ENCODE measurements at regions not wholly inside any gene's neighbourhood (a gene's known extent, or its start where the extent isn't known, plus 50 kb on each side); places are given as distances from the start of the nearest gene placed in this dataset.

GRCh38 chr22:47295982-47296381 is 533.5 kb downstream of the TBC1D22A start:
- no peak for DNase-seq (ENCODE audit: low read depth)

DNA sequence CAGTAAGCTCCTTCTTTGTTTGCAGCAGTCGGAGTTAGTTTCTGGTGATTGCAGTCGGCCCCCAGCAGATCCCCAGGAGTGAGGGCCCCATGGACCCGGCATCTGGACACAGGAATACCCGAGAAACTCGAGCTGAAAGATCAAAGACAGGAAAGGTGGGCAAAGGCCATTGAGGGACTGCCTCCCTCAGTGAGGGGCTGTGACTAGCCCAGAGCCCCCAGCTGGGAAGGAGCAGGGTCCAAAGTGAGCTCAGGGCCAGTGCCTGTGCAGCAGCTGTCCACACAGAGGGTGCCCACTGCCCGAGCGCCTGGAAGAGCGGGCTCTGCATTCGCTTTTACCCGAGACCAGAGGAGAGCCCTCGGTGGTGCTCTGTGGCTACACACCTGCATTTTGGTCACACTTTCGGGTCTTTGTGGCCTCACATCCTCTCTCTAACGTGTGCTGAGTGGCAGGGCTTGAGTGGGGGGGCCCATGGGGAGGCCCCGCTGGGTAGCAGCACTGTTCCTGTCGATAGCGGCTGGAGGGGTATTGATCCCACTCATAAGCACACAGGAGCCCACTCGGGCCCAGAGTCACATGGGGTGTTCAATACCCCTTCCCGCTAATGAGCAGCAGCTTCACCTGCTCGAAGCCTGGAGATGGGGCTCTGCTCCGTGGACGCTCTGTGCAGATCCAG is 532.9 kb downstream of the TBC1D22A start:
- no peak for DNase-seq (ENCODE audit: low read depth)

DNA sequence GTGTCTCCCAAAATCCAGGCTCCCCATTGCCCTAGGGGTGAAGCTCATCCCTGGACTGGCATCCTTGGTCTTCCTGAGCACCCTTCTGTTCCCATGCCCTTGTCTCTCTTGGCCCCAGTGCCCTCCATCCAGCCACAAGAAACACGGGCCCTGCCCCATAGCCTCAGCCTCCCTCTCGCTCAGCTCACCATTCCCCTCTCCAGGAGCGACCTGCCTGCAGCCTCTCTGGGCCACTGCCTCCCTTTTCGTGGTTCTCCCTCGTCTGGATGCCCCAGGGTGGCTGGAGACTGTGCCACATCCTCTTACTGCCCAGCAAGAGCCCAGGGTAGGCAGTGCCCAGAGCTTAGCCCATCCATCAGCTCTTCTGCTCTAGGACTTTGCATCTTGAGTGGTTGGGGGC is 532.1 kb downstream of the TBC1D22A start:
- DNase-seq (ENCODE audit: low read depth), result no peak

GRCh38 chr22:47294222-47294532 is 531.7 kb downstream of the TBC1D22A start:
- DNase-seq (ENCODE audit: low read depth), result peak; percentile 47

DNA sequence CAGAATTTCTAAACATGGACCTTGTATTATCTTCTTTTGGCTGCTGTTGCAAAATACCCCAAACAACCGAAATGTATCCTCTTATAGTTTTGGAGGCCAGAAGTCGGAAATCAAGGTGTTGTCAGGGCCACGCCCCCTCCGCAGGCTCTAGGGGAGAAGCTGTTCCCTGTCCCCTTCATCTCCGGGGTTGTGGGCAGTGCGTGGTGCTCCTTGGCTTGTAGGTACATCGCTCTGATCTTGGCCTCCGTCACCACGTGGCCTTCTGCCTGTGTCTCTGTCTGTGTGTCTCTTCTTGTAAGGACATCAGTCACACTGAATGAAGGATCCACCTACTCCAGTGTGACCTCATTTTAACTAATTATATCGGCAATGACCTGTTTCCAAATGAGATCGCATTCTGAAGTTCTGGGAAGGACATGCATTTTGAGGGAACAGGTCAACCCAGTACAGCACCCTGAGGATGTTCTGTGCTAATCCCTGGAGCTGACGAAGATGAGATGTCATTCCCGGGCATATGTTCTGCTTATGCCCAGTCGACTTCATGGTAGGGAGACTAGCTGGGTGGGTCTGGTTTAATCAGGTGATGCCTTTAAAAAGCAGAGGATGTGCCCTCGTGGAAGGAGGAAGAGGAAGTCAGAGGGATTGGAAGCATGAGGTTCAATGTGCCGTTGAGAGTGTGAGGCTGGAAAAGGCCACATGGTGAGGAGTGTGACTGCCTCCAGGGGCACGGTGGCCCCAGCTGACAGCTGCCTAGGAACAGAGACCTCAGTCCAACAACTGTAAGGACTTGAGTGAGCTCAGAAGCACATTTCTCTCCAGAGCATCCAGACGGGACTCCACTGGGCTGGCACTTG is 531.1 kb downstream of the TBC1D22A start:
- DNase-seq (ENCODE audit: low read depth), result no peak

- no peak for DNase-seq (ENCODE audit: low read depth)
Observed at GRCh38 chr22:47292546-47293320, 530.3 kb downstream of the TBC1D22A start.

GRCh38 chr22:47291565-47292495 is 529.4 kb downstream of the TBC1D22A start:
- no peak for DNase-seq (ENCODE audit: low read depth)

DNA sequence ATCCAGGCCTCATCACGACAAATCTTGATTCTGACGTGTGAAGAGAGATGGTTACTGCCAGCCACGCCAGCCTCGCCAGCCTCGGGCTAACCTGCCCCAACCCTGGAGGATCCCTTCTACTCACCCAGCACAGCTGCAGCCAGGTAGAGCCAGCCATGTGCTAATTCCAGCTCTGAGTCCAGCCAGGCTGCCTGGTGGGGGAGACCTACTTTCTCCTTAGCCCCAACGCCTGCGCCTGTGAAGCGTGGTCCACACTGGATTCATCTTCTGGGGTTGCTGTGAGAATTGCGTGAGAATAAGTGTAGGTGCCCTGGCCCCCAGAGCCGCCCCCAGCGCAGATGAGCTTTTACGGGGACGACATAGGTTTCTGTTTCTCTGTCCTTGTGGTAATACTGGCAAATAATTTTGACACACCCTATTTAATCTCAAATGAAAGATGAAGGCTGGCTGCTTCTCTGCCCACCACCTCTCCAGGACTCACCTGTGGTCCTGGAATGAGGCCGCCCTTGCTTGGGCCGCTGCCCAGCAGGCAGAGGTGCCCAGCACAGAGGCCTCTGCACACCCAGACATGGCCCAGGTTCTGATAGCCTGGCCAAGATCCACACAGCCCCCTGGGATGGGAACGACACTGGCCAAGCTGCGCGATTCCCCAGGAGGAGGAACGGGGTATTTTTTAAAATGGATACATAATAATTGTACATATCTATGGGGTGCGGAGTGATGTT is 528.4 kb downstream of the TBC1D22A start:
- no peak for DNase-seq (ENCODE audit: low read depth)

DNA sequence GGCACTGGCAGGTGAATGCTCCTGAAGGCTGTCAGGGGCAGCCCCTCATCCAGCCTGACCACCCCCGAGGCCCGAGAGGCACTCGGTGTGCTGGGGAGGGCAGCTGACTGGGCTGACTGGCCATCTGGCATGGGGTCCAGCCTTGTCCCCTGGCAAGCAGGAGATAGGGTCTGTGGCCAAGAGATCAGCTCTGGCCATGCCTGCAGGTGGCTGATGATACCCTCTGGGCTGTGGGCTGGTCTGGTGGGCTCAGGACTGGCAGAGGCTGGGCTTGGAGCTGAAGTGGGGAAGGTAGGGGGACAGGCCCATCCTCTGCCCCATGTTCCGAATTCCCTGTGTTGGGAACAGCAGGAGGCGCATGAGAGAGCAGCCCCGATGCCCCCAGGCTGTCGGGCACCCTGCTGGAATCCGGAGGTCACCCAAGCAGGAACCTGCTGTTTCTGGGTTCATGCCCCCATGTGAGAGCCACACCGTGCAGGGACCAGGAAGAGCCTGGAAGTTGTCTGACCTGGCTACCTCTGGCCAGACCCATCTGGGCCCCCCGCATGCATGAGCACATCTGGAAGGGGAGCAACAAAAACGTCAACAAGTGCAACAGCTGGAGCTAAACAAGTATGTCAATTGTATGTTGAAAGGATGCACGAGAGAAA is 527.0 kb downstream of the TBC1D22A start:
- no peak for DNase-seq (ENCODE audit: low read depth)

DNA sequence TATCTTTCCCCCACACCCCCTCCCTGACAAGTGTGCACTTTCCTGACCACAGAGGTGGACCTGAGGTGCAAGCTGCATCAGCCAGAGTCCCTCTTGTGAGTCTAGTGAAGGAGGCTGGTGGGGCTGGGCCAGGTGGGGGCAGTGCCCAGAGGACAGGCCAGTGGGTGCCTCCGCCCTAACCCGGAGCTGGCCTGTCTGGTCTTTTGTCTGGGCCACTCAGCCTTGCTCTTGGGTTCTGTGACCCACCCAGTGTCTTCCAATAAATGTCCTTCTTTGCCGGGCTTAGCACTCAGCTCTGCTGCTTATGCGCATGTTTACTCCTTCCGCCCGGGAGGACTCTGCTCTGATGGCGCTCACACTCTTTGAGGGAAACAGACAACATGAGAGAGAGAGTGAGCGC is 526.2 kb downstream of the TBC1D22A start:
- no peak for DNase-seq (ENCODE audit: low read depth)

DNA sequence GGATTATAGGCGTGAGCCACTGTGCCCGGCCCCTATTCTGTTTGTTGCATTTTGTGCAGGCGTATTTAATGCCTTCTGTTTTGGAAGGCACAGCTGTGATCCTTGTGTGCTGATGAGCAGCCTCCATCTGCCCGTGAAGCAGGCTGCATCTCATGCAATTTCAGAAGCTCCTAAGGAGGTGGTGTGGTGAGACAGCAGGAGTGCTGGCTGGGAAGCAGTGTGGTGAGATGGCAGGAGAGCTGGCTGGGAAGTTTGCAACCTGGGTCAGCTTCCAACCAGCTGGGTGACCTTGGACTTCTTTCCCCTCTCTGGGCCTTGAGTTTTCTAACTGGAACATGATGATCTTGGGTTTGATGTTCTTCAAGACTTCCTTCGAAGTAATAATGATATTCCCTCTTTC is 525.1 kb downstream of the TBC1D22A start:
- DNase-seq (ENCODE audit: low read depth), result no peak

- DNase-seq (ENCODE audit: low read depth), result no peak
Observed at GRCh38 chr22:47286590-47286989, 524.1 kb downstream of the TBC1D22A start.

DNA sequence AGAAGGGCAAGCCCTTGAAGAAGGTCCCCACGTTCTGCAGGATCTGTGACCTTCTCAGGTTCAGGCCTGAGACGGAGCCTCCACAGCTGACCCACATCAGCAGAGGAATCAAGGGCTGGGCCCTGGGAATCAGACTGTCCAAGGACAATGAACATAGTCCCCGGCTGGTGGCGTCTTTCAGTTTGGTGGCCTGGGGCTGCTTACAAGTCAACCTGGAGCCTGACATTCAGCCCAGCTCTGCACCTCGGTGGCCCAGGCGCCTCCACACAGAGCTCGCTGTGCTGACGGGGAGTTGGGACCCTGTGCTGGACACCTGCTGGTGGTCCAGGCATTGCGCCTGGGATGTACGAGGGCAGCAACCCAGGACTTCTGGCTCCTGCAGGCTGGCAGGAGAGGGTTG is 523.5 kb downstream of the TBC1D22A start:
- DNase-seq (ENCODE audit: low read depth), result no peak

DNA sequence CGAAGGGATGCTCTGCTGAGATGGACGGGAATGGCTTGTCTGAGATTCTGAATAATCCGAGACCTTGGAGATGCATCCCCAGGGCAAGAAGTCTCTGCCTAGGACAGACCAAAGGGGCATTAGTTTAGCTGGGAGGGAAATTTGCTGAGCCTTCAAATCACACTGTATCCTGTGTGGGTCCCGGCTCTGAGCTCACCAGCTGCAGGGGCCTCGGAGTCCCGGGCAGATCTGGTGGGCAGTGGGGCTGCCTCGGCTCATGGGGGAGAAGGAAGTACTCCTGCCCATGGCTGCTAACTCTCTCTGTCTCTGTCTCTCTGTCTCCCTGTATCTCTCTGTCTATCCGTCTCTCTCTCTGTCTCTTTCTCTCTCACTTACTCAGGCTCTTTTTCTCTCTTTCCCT is 522.4 kb downstream of the TBC1D22A start:
- no peak for DNase-seq (ENCODE audit: low read depth)

GRCh38 chr22:47284360-47284759 is 521.9 kb downstream of the TBC1D22A start:
- DNase-seq (ENCODE audit: low read depth), result no peak

- no peak for DNase-seq (ENCODE audit: low read depth)
Observed at GRCh38 chr22:47283616-47284270, 521.3 kb downstream of the TBC1D22A start.

DNA sequence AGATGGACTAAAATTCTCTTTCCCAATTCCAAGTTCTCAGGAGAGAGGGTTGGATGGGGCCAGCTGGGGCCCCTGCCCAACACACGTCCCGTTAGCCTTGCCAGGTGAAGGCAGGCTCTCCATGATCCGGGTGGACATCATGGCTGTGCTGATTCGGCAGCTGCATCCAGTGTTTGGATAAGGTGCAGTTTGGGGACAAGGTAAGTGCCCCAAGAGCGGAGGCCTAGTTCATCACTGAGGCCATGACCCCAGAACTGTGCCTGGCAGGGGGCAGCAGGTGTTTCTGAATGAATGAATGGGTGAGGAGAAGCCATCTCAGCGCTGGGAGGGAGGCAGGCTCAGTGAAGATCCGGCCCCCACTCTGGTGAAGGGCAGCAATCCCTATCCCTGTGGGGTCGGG is 520.4 kb downstream of the TBC1D22A start:
- no peak for DNase-seq (ENCODE audit: low read depth)

- no peak for DNase-seq (ENCODE audit: low read depth)
Observed at GRCh38 chr22:47282366-47282765, 519.9 kb downstream of the TBC1D22A start.

DNA sequence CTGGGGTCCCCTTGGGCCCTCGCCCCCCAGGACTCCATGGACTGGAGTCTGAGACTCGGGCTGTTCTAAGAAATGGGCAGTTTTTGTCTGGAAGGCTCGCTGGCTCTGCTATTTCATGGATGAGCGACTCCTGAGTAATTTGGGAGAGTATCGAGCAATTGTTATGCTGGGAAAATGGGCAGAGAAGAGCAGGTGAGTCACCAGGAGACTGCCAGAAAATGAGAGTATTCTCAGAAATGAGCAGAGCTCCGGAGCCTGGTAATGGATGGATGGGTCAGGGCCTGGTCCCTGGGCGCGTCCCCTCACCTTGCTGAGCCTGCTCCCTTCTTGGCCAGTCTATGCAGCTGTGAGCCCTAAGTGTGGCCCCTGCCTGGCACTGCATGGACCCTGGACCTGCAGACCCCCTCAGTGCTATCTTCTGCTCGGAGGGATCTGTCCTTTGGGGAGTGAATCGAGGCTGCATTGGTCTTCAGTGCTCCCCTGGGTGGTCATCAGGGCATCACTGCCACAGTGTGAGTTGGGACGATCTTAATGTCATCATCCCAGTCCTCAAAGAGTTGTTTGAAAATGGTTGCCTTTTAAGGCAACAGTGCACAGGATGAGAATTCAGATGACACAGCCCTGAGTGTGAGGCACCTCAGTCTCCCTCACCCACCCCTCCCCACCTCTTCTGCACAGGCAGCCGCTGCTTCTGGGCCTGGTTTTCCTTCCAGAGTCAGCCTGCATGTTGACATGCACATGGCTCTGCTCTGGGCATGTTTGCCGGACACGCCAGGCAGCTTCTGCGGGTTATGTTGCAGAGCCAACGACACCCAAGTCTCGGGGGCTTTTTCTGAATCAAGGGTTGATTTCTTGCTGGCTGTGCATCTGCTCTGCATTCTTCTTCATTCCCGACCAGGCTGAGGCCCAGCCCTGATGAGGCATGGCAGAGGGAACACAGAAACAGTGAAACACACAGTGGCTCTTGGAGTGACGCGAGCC is 519.0 kb downstream of the TBC1D22A start:
- peak; percentile 49 for DNase-seq (ENCODE audit: low read depth)
